ENCODE measurements at regions not wholly inside any gene's neighbourhood (a gene's known extent, or its start where the extent isn't known, plus 50 kb on each side); places are given as distances from the start of the nearest gene placed in this dataset.
A peak's percentile ranks its signal among the peaks of the same experiment; 100 is the strongest.

GRCh38 chr6:137740091-137740755 is 126.8 kb upstream of the TNFAIP3 start:
- 70% methylated on average over 7 of the region's 7 CpGs for WGBS
- TF ChIP-seq POLR2A (IDR thresholded peaks at IDR 0.05): no peak
- no peak for TF ChIP-seq POLR2AphosphoS5 (IDR thresholded peaks at IDR 0.05)
- TF ChIP-seq CTCF (IDR thresholded peaks at IDR 0.05): no peak
- no peak for TF ChIP-seq EP300 (IDR thresholded peaks at IDR 0.05)
- Histone ChIP-seq H3K27me3 (no peaks in the 10 kb centered on the region), H3K27ac (peak overlapping the region; percentile 22), H3K4me1 (no peaks in the 10 kb centered on the region), H3K36me3 (no peaks in the 10 kb centered on the region), H3K4me3 (no peak overlapping the region), H3K9me3 (no peaks in the 10 kb centered on the region)
- DNase-seq (ENCODE audit: low spot score in 2 of 2): no peak

DNA sequence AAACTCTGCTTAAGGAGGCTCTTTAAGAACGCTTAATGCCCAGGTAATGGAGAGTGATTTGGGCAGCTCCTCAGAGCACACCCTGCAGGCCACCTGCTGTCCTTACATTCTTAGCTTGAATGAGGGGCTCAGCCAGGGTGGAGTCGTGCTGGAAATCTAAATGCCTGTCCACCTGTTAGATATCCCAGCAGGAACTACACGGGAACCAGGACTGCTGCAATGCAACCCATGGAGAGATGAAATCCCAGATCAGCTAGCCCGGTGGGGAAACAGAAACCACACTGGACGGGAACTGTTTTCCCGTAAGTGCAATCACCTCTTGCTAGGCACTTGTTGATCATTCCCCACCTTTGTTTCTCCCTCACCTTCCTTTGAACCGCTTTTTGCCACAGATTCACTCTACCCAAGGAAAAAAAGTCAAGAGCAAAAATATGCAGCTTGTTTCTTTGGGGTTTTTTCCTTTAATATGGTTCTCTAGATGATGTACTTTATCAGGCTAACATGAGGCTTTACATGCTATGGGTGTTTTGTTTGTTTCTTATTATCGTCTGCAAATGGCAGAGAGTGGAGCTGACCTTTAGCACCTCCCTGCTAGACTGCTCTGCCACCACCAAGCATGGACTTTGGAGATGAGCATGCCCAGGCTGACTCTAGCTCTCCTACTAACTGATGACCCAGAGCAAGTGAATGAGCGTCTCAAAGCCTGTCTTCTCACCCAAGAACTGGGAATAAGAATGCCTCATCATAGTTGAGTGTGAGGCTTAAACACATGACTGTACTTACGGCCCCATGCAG is 125.9 kb upstream of the TNFAIP3 start:
- no peaks in the 10 kb centered on the region for H3K27me3 ChIP-seq
- no peak overlapping the region for H3K27ac ChIP-seq
- DNase-seq (ENCODE audit: low spot score in 2 of 2): no peak
- WGBS: 89% methylated on average over 10 of the region's 10 CpGs
- H3K9me3 ChIP-seq: no peaks in the 10 kb centered on the region
- TF ChIP-seq EP300 (IDR thresholded peaks at IDR 0.05) (no peak), POLR2AphosphoS5 (IDR thresholded peaks at IDR 0.05) (no peak), POLR2A (IDR thresholded peaks at IDR 0.05) (no peak), CTCF (IDR thresholded peaks at IDR 0.05) (no peak)
- H3K4me3 ChIP-seq: no peak overlapping the region
- H3K4me1 ChIP-seq: no peaks in the 10 kb centered on the region
- H3K36me3 ChIP-seq: no peaks in the 10 kb centered on the region

DNA sequence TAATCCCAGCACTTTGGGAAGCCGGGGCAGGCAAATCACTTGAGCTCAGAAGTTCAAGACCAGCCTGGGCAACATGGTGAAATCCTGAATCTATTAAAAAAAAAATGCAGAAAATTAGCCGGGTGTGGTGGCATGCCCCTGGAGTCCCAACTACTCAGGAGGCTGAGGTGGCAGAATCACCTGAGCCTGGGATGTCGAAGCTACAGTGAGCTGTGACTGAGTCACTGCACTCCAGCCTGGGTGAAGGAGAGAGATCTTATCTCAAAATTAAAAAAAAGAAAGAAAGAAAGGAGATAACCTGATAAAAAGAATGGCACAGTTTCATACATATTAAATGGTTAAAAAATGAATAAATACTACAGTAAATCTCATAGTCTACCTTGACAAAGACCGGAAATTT is 123.6 kb upstream of the TNFAIP3 start:
- 77% methylated on average over 4 of the region's 4 CpGs for WGBS
- DNase-seq (ENCODE audit: low spot score in 2 of 2): no peak
- TF ChIP-seq CTCF (IDR thresholded peaks at IDR 0.05) (no peak), EP300 (IDR thresholded peaks at IDR 0.05) (no peak), POLR2AphosphoS5 (IDR thresholded peaks at IDR 0.05) (no peak), POLR2A (IDR thresholded peaks at IDR 0.05) (no peak)
- Histone ChIP-seq H3K27ac (no peak overlapping the region), H3K4me3 (no peak overlapping the region), H3K9me3 (no peaks in the 10 kb centered on the region), H3K36me3 (no peaks in the 10 kb centered on the region), H3K27me3 (no peaks in the 10 kb centered on the region), H3K4me1 (no peaks in the 10 kb centered on the region)

GRCh38 chr6:137744877-137745276 is 122.2 kb upstream of the TNFAIP3 start:
- DNase-seq (ENCODE audit: low spot score in 2 of 2): no peak
- no peaks in the 10 kb centered on the region for H3K4me1 ChIP-seq
- H3K36me3 ChIP-seq: no peaks in the 10 kb centered on the region
- H3K27me3 ChIP-seq: no peaks in the 10 kb centered on the region
- no peak overlapping the region for H3K27ac ChIP-seq
- H3K9me3 ChIP-seq: no peaks in the 10 kb centered on the region
- TF ChIP-seq CTCF (IDR thresholded peaks at IDR 0.05) (no peak), EP300 (IDR thresholded peaks at IDR 0.05) (no peak), POLR2AphosphoS5 (IDR thresholded peaks at IDR 0.05) (no peak), POLR2A (IDR thresholded peaks at IDR 0.05) (no peak)
- 86% methylated on average over 3 of the region's 3 CpGs for WGBS
- no peak overlapping the region for H3K4me3 ChIP-seq

- WGBS: 61% methylated on average over 1 of the region's 1 CpG
- Histone ChIP-seq H3K36me3 (no peaks in the 10 kb centered on the region), H3K4me1 (no peaks in the 10 kb centered on the region), H3K9me3 (no peaks in the 10 kb centered on the region), H3K4me3 (no peak overlapping the region), H3K27me3 (no peaks in the 10 kb centered on the region), H3K27ac (no peak overlapping the region)
- TF ChIP-seq EP300 (IDR thresholded peaks at IDR 0.05) (no peak), POLR2AphosphoS5 (IDR thresholded peaks at IDR 0.05) (no peak), CTCF (IDR thresholded peaks at IDR 0.05) (no peak), POLR2A (IDR thresholded peaks at IDR 0.05) (no peak)
- no peak for DNase-seq (ENCODE audit: low spot score in 2 of 2)
These were observed 121.7 kb upstream of the TNFAIP3 start for GRCh38 chr6:137745321-137745720.
